GM21515 (cell line): ENCODE measurements at regions not wholly inside any gene's neighbourhood (a gene's known extent, or its start where the extent isn't known, plus 50 kb on each side); places are given as distances from the start of the nearest gene placed in this dataset.
"Not testable (repeated sequence)": the region's sequence is repeated elsewhere in the genome, so short reads cannot be mapped to it uniquely, and the experiment has no call there.

Experiments
- ATAC-seq: cut with Tn5 transposase; IDR thresholded peaks from one replicate; pipeline ENCODE4 v1.9.1; 2021; ENCODE audit not compliant: unreplicated experiment

DNA sequence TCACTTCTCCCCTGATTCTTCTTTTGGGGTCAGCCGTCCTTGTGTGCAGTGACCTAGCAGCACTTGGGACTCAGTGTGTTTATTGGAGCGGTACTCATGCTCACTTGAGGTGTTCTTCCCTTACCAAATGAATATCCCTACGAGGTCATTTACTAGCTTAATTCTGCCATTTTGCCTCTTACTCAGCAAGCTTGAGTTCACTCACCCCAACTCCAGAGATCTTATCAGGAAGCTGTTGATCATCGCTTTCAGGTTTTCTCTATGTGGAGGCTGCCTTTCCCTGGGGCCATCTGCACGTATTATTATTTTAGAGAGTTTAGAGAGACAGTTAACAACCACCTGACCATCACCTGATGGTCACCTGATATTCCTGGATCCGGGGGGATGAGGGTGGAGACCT is 1466.0 kb upstream of the GOT2 start:
- no peak for ATAC-seq

DNA sequence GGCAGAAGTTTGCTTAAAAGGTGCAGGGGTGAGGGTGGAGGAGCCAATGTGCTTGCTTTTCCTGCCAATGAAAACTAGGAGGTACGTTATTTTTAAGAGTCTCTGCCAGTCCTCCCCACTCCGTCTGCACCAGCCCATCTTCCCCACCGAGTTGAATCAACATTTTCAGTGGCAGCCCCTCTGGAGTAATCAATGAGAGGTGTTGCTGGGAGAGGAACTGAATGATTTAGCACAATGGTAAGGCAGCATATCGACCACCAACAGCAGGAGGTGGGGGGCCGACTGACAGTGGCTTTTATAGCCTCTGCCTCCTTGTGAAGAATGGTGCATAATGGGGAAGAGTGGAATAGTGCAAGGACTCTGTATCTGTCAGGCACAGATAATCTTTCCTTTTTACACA is 1465.0 kb upstream of the GOT2 start:
- ATAC-seq, result no peak

DNA sequence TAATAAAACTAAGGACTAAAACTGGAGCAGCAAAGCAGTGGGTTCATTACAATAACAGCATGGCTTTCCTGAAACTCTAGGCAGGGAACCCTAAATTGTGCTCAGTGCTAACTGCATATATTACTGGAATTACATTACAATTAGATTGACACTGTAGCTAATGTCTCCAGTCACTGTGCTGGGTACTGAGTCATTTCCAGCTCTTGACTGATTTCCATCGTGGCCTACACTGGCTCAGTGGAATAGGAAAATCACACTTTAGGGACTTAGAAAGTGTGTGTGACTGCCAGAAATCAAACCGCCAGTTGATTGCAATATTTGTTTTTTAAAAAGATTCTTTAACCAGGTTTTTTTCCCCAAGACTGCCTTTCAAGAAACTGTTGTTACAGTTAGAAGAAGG is 1447.4 kb upstream of the GOT2 start:
- ATAC-seq, result no peak

DNA sequence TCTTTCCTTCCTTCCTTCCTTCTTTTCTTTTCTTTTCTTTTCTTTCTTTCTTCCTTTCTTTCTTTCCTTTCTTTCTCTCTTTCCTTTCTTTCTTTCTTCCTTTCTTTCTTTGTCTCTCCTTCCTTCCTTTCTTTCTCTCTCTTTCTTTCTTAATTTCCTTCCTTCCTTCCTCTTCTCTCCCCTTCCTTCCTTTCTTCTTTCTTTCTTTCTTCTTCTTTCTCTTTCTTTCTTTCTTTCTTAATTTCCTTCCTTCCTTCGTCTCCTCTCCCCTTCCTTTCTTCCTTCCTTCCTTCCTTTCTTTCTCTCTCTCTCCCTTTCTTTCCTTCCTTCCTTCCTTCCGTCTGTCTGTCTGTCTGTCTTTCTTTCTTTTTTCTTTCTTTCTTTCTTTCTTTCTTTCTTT is 1446.5 kb upstream of the GOT2 start:
- no peak for ATAC-seq

DNA sequence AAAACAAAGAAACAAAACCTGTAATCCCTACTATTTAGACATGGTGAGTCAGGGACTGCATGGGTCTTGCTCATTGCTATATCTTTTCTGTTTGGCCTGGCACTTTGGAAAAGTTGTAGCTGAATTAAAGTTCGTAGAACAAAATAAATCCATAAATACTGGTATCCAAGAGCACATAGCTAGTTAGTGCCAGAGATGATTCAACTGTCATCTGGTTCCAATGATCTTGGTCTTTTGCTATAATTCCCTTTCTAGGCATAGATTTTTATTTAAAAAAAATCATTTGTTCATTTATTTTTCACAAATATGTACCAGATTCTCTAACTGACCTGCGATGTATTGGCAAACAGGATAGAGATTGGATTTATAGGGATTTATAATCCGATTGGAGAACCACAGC is 1436.1 kb upstream of the GOT2 start:
- no peak for ATAC-seq

DNA sequence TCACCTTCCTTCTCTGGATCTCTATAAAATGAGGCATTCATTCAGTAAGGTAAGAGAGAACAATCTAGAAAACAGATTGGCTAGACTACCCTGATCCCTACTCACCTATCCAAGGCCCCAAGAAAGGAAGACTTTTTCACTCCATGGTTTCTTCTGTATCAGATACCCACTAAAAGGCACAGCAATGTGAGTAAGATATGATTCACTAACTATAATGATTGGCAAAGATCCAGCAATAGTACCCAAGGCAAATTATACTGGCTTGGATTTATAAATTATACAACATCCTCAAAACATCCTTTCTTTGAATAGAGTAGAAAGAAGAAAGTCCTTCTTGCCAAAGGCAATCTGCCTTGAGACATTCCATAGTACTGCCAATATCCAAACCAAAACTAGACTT is 1432.0 kb upstream of the GOT2 start:
- ATAC-seq, result no peak

DNA sequence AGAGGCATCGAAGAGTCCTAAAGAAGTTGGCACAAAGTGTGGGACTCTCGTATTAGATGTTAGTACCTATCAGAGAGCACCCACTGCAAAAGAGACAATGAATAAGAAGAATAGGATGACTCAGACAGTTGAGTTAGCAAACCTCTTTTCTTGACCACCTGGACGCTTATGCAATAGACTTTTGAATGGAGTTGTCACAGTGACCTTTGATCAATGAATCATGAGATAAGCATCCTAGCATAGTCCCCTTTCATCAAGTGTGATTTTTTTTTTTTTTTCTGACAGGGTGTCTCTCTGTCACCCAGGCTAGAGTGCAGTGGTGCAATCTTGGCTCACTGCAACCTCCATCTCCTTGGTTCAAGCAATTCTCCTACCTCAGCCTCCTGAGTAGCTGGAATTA is 1417.9 kb upstream of the GOT2 start:
- no peak for ATAC-seq

DNA sequence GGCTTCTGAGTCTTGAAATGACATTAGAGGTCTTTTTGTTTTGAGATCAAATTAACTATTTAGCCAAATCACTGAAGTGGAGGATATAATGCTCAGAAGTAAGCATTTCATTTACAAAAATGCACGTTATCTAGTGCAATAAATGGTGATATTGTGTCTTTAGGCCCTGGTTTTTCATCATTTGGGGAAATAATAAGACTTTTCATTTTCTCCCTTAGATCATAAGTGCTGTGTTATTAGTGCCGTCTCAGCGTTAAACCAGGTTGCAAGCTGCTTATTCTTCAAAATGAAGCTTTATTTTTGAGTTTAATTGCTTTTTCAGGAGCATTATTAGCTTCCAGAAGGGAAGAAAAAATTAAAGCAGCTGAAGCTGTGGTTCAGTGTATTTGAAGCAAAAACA is 1416.8 kb upstream of the GOT2 start:
- no peak for ATAC-seq

DNA sequence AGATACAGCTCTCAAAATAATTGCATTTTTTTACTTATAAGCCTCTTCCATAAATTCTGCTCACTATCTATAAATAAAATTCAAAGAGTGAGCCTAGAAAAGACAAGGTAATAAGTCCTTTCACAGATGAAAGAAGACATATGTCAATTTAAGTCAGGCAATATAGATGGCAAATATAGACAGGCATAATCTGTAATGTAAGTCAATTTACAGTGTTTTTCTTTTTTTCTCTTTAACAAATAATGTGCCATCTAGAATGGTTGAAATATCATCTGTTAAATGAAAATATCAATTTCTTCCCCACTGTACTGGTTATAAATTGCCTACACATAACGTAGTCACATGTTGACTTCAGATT is 1409.2 kb upstream of the GOT2 start:
- ATAC-seq, result no peak

DNA sequence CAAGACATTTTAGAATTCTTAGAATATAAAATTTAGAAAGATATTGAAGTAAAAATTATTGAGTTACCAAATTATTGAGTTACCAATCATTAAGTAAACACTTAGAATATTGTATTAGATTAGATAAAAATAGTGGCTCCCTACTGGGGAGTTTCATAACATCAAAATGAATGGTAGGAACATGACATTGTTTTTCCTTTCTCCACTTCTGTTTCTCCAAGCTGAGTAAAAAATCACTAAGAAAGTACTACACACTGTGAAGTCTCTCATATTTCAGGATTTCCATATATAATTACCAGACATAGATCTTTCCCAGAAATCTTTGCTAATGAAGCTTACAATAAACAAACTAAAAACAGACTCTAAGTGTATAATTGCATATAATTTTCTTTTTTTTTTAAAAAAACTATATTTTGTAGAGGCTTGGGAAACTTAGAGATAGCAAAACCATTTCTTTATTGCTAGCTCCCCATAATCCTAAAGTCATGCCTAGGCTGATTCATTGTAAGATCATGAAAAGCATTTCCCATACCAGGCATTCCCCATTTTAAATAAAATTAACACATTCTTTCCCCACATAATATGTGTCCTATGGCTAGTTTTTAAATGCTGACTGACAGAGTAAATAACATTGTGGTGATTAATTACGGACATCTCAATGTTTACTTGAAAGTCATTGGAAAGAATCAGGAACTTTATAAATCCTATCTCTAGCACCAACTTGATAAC is 1408.7 kb upstream of the GOT2 start:
- ATAC-seq, result no peak

DNA sequence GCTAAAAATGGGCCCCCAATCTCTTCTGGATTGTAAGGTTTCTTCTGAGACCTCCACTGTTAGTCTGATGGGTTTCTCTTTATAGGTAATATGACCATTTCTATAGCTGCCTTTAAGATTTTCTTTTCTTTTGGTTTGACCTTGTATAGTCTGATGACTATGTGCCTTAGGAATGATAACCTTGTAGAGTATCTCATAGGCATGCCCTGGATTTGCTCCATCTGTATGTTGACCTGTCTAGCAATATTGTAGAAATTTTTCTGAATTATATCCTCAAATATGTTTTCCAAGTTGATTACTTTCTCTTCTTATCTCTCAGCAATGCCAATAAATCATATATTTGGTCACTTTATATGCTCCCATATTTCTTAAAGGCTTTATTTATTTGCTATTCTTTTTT is 1403.8 kb upstream of the GOT2 start:
- no peak for ATAC-seq

DNA sequence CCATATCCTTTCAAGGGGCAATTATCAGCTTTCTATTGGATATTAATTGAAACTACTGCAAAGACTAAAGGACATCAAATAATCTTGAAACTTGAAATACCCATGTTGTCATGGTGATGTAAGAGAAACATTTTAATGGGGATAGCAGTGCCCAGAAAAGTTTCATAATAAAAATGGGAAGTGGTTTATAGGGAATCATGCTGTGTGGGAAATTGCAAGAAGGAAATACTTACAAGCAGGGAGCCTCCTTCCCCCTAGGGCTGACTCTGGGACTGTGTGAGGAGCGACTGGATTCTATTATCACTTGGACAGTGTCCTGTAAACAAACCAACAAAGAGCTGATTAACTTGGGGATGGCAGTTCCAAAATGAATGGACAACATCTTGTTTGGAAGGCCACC is 1393.1 kb upstream of the GOT2 start:
- ATAC-seq, result no peak

DNA sequence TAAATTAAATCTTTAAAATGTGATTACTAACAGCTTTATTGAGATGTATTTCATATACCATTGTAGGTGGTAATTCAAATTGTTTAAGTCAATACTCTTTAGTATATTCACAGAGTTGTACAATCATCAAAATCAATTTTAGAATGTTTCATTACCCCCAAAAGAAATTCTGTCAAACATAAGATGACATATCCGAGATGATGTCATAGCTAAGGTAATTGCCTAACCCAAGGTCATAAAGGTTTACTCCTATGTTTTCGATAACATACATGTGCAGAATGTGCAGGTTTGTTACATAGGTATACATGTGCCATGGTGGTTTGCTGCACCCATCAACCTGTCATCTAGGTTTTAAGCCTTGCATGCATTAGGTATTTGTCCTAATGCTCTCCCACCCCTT is 1392.0 kb upstream of the GOT2 start:
- not testable (repeated sequence) for ATAC-seq

DNA sequence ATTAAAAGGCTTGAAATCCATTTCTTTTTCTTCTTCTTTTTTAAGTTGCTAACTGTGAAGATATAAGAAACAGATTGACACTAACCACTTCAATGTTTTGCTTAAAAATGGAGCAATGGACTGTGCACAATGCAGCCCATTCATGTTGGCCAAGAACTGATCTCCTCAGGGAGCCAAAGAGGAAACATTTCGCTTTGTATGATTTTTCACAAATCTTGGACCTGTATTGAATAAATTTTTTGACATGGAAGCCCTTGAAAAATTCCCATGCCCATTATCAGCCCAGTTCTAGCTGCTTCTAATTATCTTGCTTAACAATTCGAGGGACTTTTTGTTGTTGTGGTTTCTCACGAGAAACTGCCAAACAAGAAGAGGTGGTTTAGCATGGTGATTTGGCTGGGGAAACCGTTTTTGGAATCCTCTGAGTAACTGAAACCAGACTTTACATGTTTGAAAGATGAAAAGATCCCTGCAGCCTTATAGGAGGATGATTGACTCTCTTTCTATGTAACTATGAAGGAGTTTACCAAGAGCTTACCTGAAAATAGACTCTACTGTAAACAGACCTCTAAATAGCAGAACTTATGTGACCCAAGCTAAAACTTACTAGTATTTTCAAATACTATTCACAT is 1389.4 kb upstream of the GOT2 start:
- no peak for ATAC-seq

DNA sequence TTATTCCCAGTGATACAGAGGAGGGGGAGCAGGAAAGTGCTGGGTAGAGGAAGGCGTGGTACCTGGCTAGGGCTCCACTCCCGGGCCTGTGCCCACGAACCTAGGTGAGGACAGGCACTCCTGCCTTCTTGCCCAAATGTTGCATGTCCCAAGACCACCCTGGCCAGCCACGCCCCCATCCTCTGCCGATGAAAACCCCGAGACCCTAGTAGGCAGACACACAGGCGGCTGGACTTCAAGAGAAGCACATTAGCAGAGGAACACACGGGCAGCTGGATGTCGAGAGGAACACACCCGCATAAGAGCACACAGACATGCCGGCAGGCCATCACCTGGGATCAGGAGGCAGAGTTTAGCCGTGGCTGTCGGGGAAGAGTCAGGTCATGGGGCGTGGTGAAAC is 1386.5 kb upstream of the GOT2 start:
- no peak for ATAC-seq

DNA sequence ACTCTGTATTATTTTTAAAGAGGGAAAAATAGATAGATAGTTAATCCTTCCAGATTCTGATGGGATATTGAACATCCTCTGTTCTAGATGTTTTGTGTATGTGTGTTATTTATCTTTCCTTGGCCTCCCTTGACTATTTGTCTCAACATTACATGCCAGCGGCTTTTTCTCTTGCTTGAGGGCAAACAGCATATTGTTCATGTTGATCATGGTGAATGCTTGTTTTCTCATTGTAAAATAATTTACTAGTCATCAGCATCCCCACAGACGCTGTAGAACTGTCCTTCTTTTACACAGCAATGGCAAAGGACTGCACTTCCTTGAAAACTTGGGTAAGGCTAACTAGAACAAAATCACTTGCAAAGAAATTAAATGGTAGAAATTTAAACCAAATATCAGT is 1376.4 kb upstream of the GOT2 start:
- ATAC-seq, result no peak

DNA sequence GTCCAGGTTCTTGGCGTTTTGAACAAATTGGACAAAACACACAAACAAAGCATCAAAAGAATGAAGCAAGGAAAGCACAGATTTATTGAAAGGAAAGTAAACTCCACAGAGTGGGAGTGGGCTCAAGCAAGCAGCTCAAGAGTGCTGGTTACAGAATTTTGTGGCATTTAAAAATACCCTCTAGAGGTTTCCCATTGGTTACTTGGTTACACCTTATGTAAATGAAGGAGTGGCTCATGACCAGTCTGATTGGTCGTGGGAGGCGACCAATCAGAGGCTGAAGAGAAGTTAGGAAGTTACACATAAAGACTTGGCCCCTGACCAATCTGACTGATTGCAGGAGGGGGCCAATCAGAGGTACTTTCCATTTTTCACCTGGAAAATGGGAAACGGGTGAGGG is 1373.8 kb upstream of the GOT2 start:
- ATAC-seq, result no peak

DNA sequence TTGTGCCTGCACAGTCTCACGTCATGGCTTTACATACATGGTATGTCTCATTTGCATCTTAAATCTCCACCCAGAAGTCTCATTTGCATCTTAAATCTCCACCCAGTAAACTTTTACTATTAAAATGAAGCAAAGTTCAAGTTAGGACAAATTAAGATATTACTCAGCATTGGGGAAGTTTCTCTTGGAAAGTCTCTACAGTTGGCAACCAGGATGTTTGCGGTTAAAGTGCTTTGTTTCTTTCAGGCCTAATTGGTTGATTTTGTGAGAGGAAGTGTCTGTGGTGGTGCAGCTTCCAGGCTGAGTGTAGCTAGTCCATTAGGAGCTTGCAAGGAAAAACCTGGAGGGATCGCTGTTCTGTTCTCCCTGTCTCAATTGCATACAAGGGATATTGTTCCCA is 1373.3 kb upstream of the GOT2 start:
- no peak for ATAC-seq

DNA sequence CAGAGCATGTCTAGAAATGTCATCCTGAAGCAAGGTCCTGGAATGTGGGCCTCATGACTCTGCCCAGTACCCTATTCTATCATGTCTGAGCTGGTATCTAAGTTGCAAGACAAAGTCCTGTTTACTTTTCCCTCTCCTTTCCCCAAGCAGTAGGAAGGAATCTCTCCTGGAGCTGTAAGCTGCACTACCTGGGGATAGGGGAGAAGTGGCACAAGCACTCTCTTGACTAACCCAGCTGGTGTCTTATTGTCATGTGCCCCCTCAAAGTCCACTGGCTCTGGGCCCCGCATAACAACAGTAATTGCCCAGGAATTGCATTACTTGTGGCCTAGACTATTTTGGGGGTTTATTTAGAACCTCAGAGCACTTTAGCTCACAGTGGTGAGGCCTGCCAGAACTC is 1366.3 kb upstream of the GOT2 start:
- ATAC-seq, result no peak

DNA sequence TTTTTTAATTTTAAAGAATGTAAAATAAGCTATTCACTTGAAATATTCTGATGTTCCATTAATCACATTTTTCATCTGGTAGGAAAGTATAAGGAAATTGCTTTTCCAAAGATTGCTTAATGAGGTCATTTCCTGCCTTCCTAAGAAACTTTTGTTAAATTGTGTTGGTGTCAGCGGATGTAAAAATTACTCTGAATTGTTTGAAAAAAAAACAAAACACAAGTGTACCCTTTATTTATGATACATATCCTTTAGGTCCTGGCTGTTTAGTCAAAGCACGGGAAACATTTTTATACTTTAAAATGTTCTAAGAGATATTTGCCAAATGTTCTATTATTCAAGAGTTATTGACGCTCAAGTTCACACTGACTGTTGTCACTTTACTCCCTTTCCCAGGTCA is 1357.4 kb upstream of the GOT2 start:
- no peak for ATAC-seq

DNA sequence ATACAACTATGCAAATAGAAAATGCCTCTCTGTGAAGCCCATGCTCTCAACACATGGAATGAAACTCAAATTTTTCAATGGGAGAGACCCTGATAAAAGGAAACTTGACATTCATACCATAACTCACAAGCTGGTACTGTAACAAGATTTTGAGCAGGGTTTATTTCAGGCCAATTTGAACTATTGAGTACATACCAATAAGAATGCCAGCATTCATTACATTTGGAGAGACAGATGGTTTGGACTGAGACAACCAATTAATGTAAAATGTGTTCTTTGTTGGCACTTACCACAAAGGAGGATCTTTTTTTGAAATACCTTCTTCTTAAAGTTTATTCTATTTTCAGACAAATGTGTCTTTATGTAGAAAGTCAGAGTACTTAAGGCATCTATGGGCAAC is 1357.0 kb upstream of the GOT2 start:
- no peak for ATAC-seq

DNA sequence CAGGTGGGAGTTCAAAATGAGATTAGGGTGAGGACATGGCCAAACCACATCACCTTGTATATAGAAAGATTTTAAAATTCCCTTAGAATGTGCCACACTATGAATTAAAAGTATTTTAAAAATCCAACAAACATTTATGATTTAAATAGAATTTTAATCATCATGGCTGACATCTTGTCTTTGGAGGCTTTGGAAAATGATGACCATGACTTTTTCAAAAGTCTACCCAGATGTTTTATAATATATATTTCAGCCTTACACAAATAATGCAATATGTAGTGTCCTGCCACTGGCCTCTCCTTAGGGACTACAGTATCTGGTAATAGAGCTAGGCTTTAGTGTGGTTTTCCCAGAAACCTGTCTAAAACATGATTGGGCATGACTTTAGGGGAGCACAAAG is 1353.4 kb upstream of the GOT2 start:
- no peak for ATAC-seq

DNA sequence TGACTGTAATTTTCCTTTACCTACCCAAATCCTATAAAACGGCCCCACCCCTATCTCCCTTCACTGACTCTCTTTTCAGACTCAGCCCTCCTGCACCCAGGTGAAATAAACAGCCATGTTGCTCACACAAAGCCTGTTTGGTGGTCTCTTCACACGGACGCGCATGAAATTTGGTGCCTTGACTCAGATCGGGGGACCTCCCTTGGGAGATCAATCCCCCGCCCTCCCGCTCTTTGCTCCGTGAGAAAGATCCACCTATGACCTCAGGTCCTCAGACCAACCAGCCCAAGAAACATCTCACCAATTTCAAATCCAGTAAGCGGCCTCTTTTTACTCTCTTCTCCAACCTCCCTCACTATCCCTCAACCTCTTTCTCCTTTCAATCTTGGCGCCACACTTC is 1344.7 kb upstream of the GOT2 start:
- not testable (repeated sequence) for ATAC-seq
